ENCODE measurements at regions not wholly inside any gene's neighbourhood (a gene's known extent, or its start where the extent isn't known, plus 50 kb on each side); places are given as distances from the start of the nearest gene placed in this dataset.

- DNase-seq (ENCODE audit: low read depth, low spot score): no peak
- H3K27ac ChIP-seq (ENCODE audit: low read length): no peak overlapping the region
- H3K4me3 ChIP-seq (ENCODE audit: low read length): no peak overlapping the region
- H3K9me3 ChIP-seq (ENCODE audit: control insufficient read depth, insufficient read depth, low read length): no peaks in the 10 kb centered on the region
- no peaks in the 10 kb centered on the region for H3K27me3 ChIP-seq (ENCODE audit: control insufficient read depth, insufficient read depth, low read length)
- no peaks in the 10 kb centered on the region for H3K4me1 ChIP-seq (ENCODE audit: control insufficient read depth, insufficient read depth, low read length)
- no peaks in the 10 kb centered on the region for H3K36me3 ChIP-seq (ENCODE audit: control insufficient read depth, insufficient read depth, low read length)
- no CpG with 5 or more reads among the region's 4 CpGs for WGBS (ENCODE audit: insufficient coverage, insufficient read length)
These were observed 52.5 kb upstream of the SUCLG2 start for GRCh38 chr3:67706934-67707333.

GRCh38 chr3:67704322-67704721 is 49.9 kb upstream of the SUCLG2 start:
- Histone ChIP-seq H3K4me3 (ENCODE audit: low read length) (no peak overlapping the region), H3K4me1 (ENCODE audit: control insufficient read depth, insufficient read depth, low read length) (no peaks in the 10 kb centered on the region), H3K9me3 (ENCODE audit: control insufficient read depth, insufficient read depth, low read length) (no peaks in the 10 kb centered on the region), H3K27me3 (ENCODE audit: control insufficient read depth, insufficient read depth, low read length) (no peaks in the 10 kb centered on the region), H3K36me3 (ENCODE audit: control insufficient read depth, insufficient read depth, low read length) (no peaks in the 10 kb centered on the region), H3K27ac (ENCODE audit: low read length) (no peak overlapping the region)
- no CpG with 5 or more reads among the region's 4 CpGs for WGBS (ENCODE audit: insufficient coverage, insufficient read length)
- DNase-seq (ENCODE audit: low read depth, low spot score): no peak

All from iPS DF 6.9 (cell line).